Activated B cell treated with CpG ODN at 0.5 μM for 24 hours (primary cell): ENCODE measurements at regions not wholly inside any gene's neighbourhood (a gene's known extent, or its start where the extent isn't known, plus 50 kb on each side); places are given as distances from the start of the nearest gene placed in this dataset.

Experiments
- ATAC-seq: fragments of 200-7000 bp; cut with Tn5 transposase; one replicate; pipeline ENCODE4 v1.10.0; 2021; ENCODE audit warnings: low read depth, mild to moderate bottlenecking, moderate library complexity
- CTCF ChIA-PET: fragments of 350-600 bp; sonication (Branson Sonifier 250); formaldehyde crosslinking; loops from one replicate; lab custom pipeline; 2021; ENCODE audit warnings: antibody characterized with exemption; lab: Charles Lee
- POLR2A ChIA-PET: fragments of 350-600 bp; sonication (Branson Sonifier 250); formaldehyde crosslinking; loops from one replicate; lab custom pipeline; 2021; ENCODE audit warnings: antibody characterized with exemption; lab: Charles Lee
- DNase-seq: peaks from one replicate; pipeline ENCODE4 v3.0.0; 2022
- H3K27ac Mint-ChIP-seq: one replicate; pipeline ENCODE4 v1.8.0; 2020; ENCODE audit warnings: mixed read lengths
- H3K27me3 Mint-ChIP-seq: one replicate; pipeline ENCODE4 v1.8.0; 2021; ENCODE audit warnings: mixed read lengths
- H3K36me3 Mint-ChIP-seq: one replicate; pipeline ENCODE4 v1.8.0; 2021; ENCODE audit warnings: low read depth, mixed read lengths
- H3K4me1 Mint-ChIP-seq: one replicate; pipeline ENCODE4 v1.8.0; 2021; ENCODE audit warnings: mixed read lengths
- H3K4me3 Mint-ChIP-seq: one replicate; pipeline ENCODE4 v1.8.0; 2020; ENCODE audit warnings: mild to moderate bottlenecking, mixed read lengths
- H3K9me3 Mint-ChIP-seq: one replicate; pipeline ENCODE4 v1.8.0; 2020; ENCODE audit warnings: mixed read lengths
- intact Hi-C: fragments of 100-400 bp; cut with micrococcal nuclease; formaldehyde crosslinking; loops from one replicate; pipeline ENCODE4 v1.15.1; 2024
- TF ChIP-seq, protein P1 (sequence below): fragments of 200-600 bp; IDR thresholded peaks from one replicate; pipeline ENCODE4 v1.8.0; 2022; ENCODE audit warnings: antibody characterized with exemption, mild to moderate bottlenecking

DNA sequence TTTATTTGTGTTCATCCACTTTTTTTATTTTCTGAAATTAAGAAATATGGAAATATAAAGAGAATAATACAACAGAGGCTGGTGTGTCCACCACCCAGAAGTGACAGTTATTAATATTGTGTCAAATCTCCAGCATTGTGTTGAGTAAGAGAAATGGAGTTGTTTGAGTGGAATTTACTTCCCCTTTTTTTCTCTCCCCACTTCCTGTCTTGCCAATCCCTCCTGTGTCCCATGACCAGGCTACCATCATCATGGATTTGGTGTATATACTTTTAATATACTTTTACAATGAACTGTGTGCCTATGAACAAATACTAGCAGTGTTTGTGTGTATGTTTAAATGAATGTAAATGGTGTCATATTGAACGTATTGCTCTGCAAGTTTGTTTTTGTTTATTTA, 276.9 kb upstream of the SKOR2 start:
- ChIA-PET CTCF (no interaction called here), POLR2A (no interaction called here)
- DNase-seq (no peak), ATAC-seq (no peak)
- intact Hi-C loops: no loop called here
- H3K4me3 Mint-ChIP-seq: no peak overlapping the region
- no peak overlapping the region for H3K27ac Mint-ChIP-seq
- TF ChIP-seq, protein P1, sequence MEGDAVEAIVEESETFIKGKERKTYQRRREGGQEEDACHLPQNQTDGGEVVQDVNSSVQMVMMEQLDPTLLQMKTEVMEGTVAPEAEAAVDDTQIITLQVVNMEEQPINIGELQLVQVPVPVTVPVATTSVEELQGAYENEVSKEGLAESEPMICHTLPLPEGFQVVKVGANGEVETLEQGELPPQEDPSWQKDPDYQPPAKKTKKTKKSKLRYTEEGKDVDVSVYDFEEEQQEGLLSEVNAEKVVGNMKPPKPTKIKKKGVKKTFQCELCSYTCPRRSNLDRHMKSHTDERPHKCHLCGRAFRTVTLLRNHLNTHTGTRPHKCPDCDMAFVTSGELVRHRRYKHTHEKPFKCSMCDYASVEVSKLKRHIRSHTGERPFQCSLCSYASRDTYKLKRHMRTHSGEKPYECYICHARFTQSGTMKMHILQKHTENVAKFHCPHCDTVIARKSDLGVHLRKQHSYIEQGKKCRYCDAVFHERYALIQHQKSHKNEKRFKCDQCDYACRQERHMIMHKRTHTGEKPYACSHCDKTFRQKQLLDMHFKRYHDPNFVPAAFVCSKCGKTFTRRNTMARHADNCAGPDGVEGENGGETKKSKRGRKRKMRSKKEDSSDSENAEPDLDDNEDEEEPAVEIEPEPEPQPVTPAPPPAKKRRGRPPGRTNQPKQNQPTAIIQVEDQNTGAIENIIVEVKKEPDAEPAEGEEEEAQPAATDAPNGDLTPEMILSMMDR: no peak
- no peaks in the 10 kb centered on the region for H3K4me1 Mint-ChIP-seq
- H3K27me3 Mint-ChIP-seq: peaks cover 44% of the 10 kb centered on the region
- H3K36me3 Mint-ChIP-seq: no peaks in the 10 kb centered on the region
- no peaks in the 10 kb centered on the region for H3K9me3 Mint-ChIP-seq

DNA sequence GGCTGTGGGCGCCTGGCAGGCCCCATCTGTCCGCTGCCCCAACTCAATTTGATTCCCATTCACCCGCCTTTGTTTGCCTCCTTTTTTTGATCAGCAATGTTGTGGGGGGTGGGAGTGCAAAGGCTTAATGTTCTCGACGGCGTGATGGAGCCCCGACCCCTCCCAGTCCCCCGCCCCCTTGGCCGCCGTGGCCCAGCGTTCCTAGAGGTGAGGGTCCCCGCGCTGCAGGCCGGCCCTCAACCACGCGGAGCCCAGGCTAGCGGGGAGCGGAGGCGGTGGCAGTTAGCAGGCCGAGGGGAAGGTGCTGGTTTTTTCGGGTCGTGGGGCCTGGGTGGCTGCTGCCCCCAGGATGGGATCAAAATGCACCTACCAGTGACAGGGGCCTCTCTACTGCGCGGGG, 274.7 kb upstream of the SKOR2 start:
- TF ChIP-seq, protein P1: no peak
- CTCF ChIA-PET: no interaction called here
- POLR2A ChIA-PET: no interaction called here
- Mint-ChIP-seq H3K27ac (no peak overlapping the region), H3K36me3 (no peaks in the 10 kb centered on the region), H3K4me3 (no peak overlapping the region), H3K27me3 (peaks cover 34% of the 10 kb centered on the region), H3K9me3 (no peaks in the 10 kb centered on the region), H3K4me1 (no peaks in the 10 kb centered on the region)
- DNase-seq (no peak), ATAC-seq (no peak)
- intact Hi-C loops: no loop called here

DNA sequence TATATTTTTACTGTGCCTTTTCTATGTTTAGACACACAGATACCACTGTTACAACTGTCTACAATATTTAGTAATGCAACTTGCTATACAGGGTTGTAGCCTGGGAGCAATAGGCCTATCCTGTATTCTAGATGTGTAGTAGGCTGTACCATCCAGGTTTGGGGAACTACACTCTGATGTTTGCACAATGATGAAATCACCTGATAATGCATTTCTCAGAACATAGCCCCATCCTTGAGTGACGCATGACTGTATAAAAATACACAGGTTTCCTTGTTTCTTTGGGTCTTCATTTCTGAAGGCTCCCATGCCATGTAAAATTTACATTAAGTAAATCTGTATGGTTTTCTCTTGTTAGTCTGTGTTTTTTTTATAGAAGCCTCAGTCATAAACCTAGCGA, 270.9 kb upstream of the SKOR2 start:
- CTCF ChIA-PET: no interaction called here
- POLR2A ChIA-PET: no interaction called here
- ATAC-seq (no peak), DNase-seq (no peak)
- TF ChIP-seq, protein P1: no peak
- Mint-ChIP-seq H3K36me3 (no peaks in the 10 kb centered on the region), H3K4me3 (no peak overlapping the region), H3K9me3 (no peaks in the 10 kb centered on the region), H3K27ac (no peak overlapping the region), H3K4me1 (no peaks in the 10 kb centered on the region), H3K27me3 (peaks cover 16% of the 10 kb centered on the region)
- intact Hi-C loops: no loop called here

DNA sequence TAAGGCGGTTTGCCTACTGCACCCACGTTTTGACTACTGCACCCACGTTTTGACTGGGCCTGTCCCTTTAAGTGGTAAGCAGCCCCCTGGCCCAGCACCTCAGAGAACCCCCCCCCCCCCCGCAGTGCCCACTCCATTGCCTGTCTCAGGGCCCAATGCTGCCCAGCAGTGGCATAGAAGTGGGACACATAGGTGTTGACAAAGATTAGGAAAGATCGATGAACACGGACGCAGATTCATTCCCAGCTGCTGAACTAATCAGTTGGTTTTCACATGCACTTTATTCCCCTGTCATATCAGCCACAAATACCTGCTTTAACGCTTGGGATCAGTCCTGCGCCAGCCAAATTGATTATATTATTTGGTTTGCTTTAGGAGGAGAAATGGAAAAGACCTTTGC, 268.8 kb upstream of the SKOR2 start:
- peaks cover 14% of the 10 kb centered on the region for H3K27me3 Mint-ChIP-seq
- H3K4me1 Mint-ChIP-seq: no peaks in the 10 kb centered on the region
- no peaks in the 10 kb centered on the region for H3K36me3 Mint-ChIP-seq
- DNase-seq (no peak), ATAC-seq (no peak)
- CTCF ChIA-PET: no interaction called here
- TF ChIP-seq, protein P1: no peak
- intact Hi-C loops: no loop called here
- no peak overlapping the region for H3K4me3 Mint-ChIP-seq
- no peak overlapping the region for H3K27ac Mint-ChIP-seq
- peaks cover 2% of the 10 kb centered on the region for H3K9me3 Mint-ChIP-seq
- POLR2A ChIA-PET: no interaction called here

DNA sequence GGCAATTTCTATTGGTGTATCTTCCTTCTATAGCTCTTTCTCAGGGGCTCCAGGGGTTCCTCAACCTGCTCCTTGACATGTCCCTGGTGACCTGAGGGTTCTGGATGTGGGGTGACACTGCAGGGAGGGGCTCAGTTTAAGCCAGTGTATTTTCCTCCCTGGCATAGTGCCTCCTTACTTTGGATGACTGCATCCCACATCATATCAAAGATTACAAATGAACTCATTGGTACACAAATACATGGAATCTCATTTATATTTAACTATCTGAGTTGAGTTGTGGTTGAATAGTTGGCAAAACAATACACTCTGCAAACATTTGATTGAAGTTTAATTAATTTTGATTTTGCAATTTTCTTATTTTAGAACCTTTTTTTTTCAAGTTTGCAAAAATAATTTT, 268.2 kb upstream of the SKOR2 start:
- Mint-ChIP-seq H3K4me3 (no peak overlapping the region), H3K27ac (no peak overlapping the region), H3K27me3 (peaks cover 10% of the 10 kb centered on the region), H3K9me3 (peaks cover 2% of the 10 kb centered on the region), H3K36me3 (no peaks in the 10 kb centered on the region), H3K4me1 (no peaks in the 10 kb centered on the region)
- intact Hi-C loops: no loop called here
- ATAC-seq (no peak), DNase-seq (no peak)
- ChIA-PET POLR2A (no interaction called here), CTCF (no interaction called here)
- TF ChIP-seq, protein P1: no peak
